Ascending aorta (tissue), 2 donors: ENCODE measurements at regions not wholly inside any gene's neighbourhood (a gene's known extent, or its start where the extent isn't known, plus 50 kb on each side); places are given as distances from the start of the nearest gene placed in this dataset.
"Not testable (repeated sequence)": the region's sequence is repeated elsewhere in the genome, so short reads cannot be mapped to it uniquely, and the experiment has no call there.

Source experiments
- DNase-seq, 2 donors: peaks; one replicate each; pipeline ENCODE4 v3.0.0-alpha.2; 2019; ENCODE audit warnings: low spot score in 2 of 2
- H3K27ac ChIP-seq, 2 donors: fragments of 200-600 bp; sonication (generic); one replicate each; pipeline ENCODE4 v1.5.1; 2016 to 2017; ENCODE audit warnings: mild to moderate bottlenecking in 1 of 2
- H3K27me3 ChIP-seq: fragments of 200-600 bp; sonication (generic); one replicate; pipeline ENCODE4 v1.5.1; 2017
- H3K36me3 ChIP-seq, 2 donors: fragments of 200-600 bp; sonication (generic); one replicate each; pipeline ENCODE4 v1.5.1; 2016
- H3K4me1 ChIP-seq, 2 donors: fragments of 200-600 bp; sonication (generic); one replicate each; pipeline ENCODE4 v1.5.1; 2016 to 2017; ENCODE audit warnings: mild to moderate bottlenecking in 1 of 2
- H3K4me3 ChIP-seq, 2 donors: fragments of 200-600 bp; sonication (generic); one replicate each; pipeline ENCODE4 v1.5.1; 2016 to 2017; ENCODE audit warnings: mild to moderate bottlenecking in 1 of 2
- H3K9me3 ChIP-seq, 2 donors: fragments of 200-600 bp; sonication (generic); one replicate each; pipeline ENCODE4 v1.5.1; 2016
- CTCF ChIP-seq, 3 experiments: fragments of 200-600 bp in 2 of 3; fragments of 450-650 bp in 1 of 3; sonication (generic) in 2 of 3; IDR thresholded peaks; one replicate each; pipeline ENCODE4 v1.5.1; 2016 to 2019; ENCODE audit warnings: antibody characterized with exemption in 3 of 3, mild to moderate bottlenecking in 1 of 3, moderate library complexity in 1 of 3
- intact Hi-C: fragments of 100-400 bp; cut with DNase I; formaldehyde crosslinking; loops from one replicate; pipeline ENCODE4 v1.15.1; 2023

DNA sequence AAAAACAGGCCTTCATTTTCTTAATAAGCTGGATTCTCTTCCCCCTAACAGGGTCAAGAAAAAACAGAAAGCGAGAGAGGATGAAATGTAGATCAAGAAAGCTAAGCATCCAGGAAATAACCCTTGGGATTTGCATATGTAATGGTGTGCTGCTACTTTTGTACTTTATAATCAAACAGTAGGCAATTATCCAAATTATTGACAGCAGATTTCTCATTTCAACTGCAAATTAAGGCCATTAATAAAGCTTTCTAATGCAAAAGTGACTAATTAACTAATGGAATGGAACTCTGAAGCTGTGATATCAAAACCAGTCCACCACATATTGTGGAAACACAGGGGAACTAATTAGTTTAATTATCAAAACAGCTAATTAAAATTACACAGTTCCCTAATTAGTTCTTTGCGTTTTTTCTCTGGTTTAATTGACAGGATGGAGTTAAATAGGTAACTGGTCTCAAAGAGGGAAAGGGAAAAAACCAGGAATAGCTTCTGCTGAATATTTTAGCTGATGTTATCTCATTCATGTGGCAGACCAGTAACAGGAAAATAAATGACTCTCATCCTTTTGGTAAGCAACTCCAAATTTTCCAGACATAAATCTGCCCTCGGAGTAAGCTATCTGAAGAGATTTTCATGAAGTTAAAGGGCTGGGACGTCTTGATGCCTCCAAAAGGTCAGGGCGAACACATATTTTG lies 182.7 kb upstream of the LMO3 start:
- DNase-seq, result no peak
- intact Hi-C loops, result no loop called here
- H3K4me3 ChIP-seq, result no peak overlapping the region
- no peaks in the 10 kb centered on the region for H3K4me1 ChIP-seq
- H3K27me3 ChIP-seq, result no peaks in the 10 kb centered on the region
- no peak for TF ChIP-seq CTCF (IDR thresholded peaks at IDR 0.05)
- H3K27ac ChIP-seq, result no peak overlapping the region
- no peaks in the 10 kb centered on the region for H3K9me3 ChIP-seq
- H3K36me3 ChIP-seq, result no peaks in the 10 kb centered on the region

GRCh38 chr12:16785953-16786352 lies 180.0 kb upstream of the LMO3 start:
- no peaks in the 10 kb centered on the region for H3K27me3 ChIP-seq
- H3K4me1 ChIP-seq, result no peaks in the 10 kb centered on the region
- no peaks in the 10 kb centered on the region for H3K9me3 ChIP-seq
- no peak for DNase-seq
- intact Hi-C loops, result no loop called here
- H3K4me3 ChIP-seq, result no peak overlapping the region
- no peaks in the 10 kb centered on the region for H3K36me3 ChIP-seq
- H3K27ac ChIP-seq, result no peak overlapping the region
- TF ChIP-seq CTCF (IDR thresholded peaks at IDR 0.05), result no peak

DNA sequence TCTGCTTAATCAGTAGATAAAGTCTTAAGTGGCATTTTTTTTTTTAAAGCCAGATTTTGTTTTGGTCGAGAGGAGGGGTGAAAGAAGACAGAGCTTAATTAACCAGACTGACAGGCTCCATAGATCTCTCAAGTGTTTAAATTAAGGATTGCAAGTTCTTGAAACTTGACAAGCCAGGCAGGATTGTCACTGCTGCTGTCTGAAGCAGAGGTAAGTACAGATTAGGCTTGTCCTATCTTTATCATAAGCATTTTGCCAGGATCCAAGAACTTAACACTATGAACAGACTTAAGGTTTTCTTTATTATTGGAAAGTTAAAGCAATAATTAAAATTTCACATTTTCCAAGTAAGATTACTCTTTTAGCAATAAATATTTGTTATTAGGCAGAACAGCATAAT lies 179.6 kb upstream of the LMO3 start:
- no peaks in the 10 kb centered on the region for H3K27me3 ChIP-seq
- DNase-seq, result no peak
- no peak for TF ChIP-seq CTCF (IDR thresholded peaks at IDR 0.05)
- no peaks in the 10 kb centered on the region for H3K9me3 ChIP-seq
- no peak overlapping the region for H3K27ac ChIP-seq
- intact Hi-C loops, result no loop called here
- no peaks in the 10 kb centered on the region for H3K4me1 ChIP-seq
- H3K4me3 ChIP-seq, result no peak overlapping the region
- no peaks in the 10 kb centered on the region for H3K36me3 ChIP-seq

- H3K36me3 ChIP-seq, H3K4me3 ChIP-seq, DNase-seq, H3K27me3 ChIP-seq, H3K4me1 ChIP-seq, intact Hi-C loops, H3K27ac ChIP-seq, H3K9me3 ChIP-seq: not testable (repeated sequence)
Observed at GRCh38 chr12:16769129-16769528, 163.2 kb upstream of the LMO3 start.

DNA sequence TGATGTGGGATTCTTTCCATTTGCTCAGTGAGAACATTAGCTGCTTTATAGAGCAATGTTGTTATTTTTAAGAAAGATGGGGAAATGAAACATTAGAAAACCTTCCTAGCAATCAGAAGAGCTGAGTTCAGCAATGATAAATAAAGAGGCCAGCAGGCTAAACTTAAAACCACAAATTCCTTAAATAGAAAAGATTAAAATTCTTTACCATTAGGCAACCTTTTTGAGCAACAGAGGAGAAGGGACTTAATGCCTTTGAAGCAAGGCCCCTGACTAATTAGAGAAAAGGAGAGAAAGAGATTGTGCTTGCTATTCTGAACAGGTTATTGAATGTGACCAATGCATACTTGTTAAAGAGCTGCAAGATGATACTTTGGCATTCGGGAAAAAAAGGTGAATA lies 160.8 kb upstream of the LMO3 start:
- DNase-seq, result no peak
- TF ChIP-seq CTCF (IDR thresholded peaks at IDR 0.05), result no peak
- no peaks in the 10 kb centered on the region for H3K4me1 ChIP-seq
- no peak overlapping the region for H3K27ac ChIP-seq
- H3K9me3 ChIP-seq, result no peaks in the 10 kb centered on the region
- no peaks in the 10 kb centered on the region for H3K36me3 ChIP-seq
- H3K27me3 ChIP-seq, result no peaks in the 10 kb centered on the region
- intact Hi-C loops, result no loop called here
- H3K4me3 ChIP-seq, result no peak overlapping the region

- no peak for DNase-seq
- no peaks in the 10 kb centered on the region for H3K9me3 ChIP-seq
- no peaks in the 10 kb centered on the region for H3K36me3 ChIP-seq
- H3K4me3 ChIP-seq, result no peak overlapping the region
- intact Hi-C loops, result no loop called here
- TF ChIP-seq CTCF (IDR thresholded peaks at IDR 0.05), result no peak
- H3K4me1 ChIP-seq, result no peaks in the 10 kb centered on the region
- H3K27me3 ChIP-seq, result no peaks in the 10 kb centered on the region
- H3K27ac ChIP-seq, result no peak overlapping the region
Observed at GRCh38 chr12:16763901-16764300, 157.9 kb upstream of the LMO3 start.
